ENCODE measurements at regions not wholly inside any gene's neighbourhood (a gene's known extent, or its start where the extent isn't known, plus 50 kb on each side); places are given as distances from the start of the nearest gene placed in this dataset.
"Not testable (repeated sequence)": the region's sequence is repeated elsewhere in the genome, so short reads cannot be mapped to it uniquely, and the experiment has no call there.

GRCh38 chr2:48183991-48184390, 130.5 kb upstream of the FOXN2 start:
- intact Hi-C loops (cut with micrococcal nuclease) = no loop called here

GRCh38 chr2:48187503-48187902, 127.0 kb upstream of the FOXN2 start:
- intact Hi-C loops (cut with micrococcal nuclease) = no loop called here

- intact Hi-C loops (cut with micrococcal nuclease) = no loop called here
These were observed 124.8 kb upstream of the FOXN2 start for GRCh38 chr2:48189552-48190228.

GRCh38 chr2:48190230-48190629, 124.3 kb upstream of the FOXN2 start:
- intact Hi-C loops (cut with micrococcal nuclease) = no loop called here

- intact Hi-C loops (cut with micrococcal nuclease) = no loop called here
These were observed 119.8 kb upstream of the FOXN2 start for GRCh38 chr2:48194641-48195040.

- intact Hi-C loops (cut with micrococcal nuclease) = no loop called here
These were observed 119.3 kb upstream of the FOXN2 start for GRCh38 chr2:48195169-48195568.

- intact Hi-C loops (cut with micrococcal nuclease) = no loop called here
These were observed 116.9 kb upstream of the FOXN2 start for GRCh38 chr2:48197618-48198017.

GRCh38 chr2:48198371-48198770, 116.1 kb upstream of the FOXN2 start:
- intact Hi-C loops (cut with micrococcal nuclease) = no loop called here

- intact Hi-C loops (cut with micrococcal nuclease) = no loop called here
These were observed 115.4 kb upstream of the FOXN2 start for GRCh38 chr2:48199070-48199469.

GRCh38 chr2:48200620-48201293, 113.7 kb upstream of the FOXN2 start:
- intact Hi-C loops (cut with micrococcal nuclease) = no loop called here

- intact Hi-C loops (cut with micrococcal nuclease) = not testable (repeated sequence)
These were observed 113.0 kb upstream of the FOXN2 start for GRCh38 chr2:48201435-48201834.

- intact Hi-C loops (cut with micrococcal nuclease) = no loop called here
These were observed 111.4 kb upstream of the FOXN2 start for GRCh38 chr2:48202863-48203642.

GRCh38 chr2:48203668-48204067, 110.8 kb upstream of the FOXN2 start:
- intact Hi-C loops (cut with micrococcal nuclease) = no loop called here

- intact Hi-C loops (cut with micrococcal nuclease) = no loop called here
These were observed 109.7 kb upstream of the FOXN2 start for GRCh38 chr2:48204750-48205136.

- intact Hi-C loops (cut with micrococcal nuclease) = no loop called here
These were observed 109.2 kb upstream of the FOXN2 start for GRCh38 chr2:48205137-48205798.

GRCh38 chr2:48206056-48206656, 108.3 kb upstream of the FOXN2 start:
- intact Hi-C loops (cut with micrococcal nuclease) = not testable (repeated sequence)

GRCh38 chr2:48207201-48207641, 107.3 kb upstream of the FOXN2 start:
- intact Hi-C loops (cut with micrococcal nuclease) = no loop called here

- intact Hi-C loops (cut with micrococcal nuclease) = no loop called here
These were observed 106.6 kb upstream of the FOXN2 start for GRCh38 chr2:48207851-48208250.

GRCh38 chr2:48209214-48209885, 105.1 kb upstream of the FOXN2 start:
- intact Hi-C loops (cut with micrococcal nuclease) = no loop called here

GRCh38 chr2:48210189-48210588, 104.3 kb upstream of the FOXN2 start:
- intact Hi-C loops (cut with micrococcal nuclease) = no loop called here

- intact Hi-C loops (cut with micrococcal nuclease) = no loop called here
These were observed 100.8 kb upstream of the FOXN2 start for GRCh38 chr2:48213646-48214045.

Data from T-helper 2 cell treated with Interferon-gamma antibody and Interleukin-4, amounts not matched to agents 100 ng/mL and 5 ng/mL, for 36 hours (primary cell).